ENCODE measurements at regions not wholly inside any gene's neighbourhood (a gene's known extent, or its start where the extent isn't known, plus 50 kb on each side); places are given as distances from the start of the nearest gene placed in this dataset.
"Not testable (repeated sequence)": the region's sequence is repeated elsewhere in the genome, so short reads cannot be mapped to it uniquely, and the experiment has no call there.

DNA sequence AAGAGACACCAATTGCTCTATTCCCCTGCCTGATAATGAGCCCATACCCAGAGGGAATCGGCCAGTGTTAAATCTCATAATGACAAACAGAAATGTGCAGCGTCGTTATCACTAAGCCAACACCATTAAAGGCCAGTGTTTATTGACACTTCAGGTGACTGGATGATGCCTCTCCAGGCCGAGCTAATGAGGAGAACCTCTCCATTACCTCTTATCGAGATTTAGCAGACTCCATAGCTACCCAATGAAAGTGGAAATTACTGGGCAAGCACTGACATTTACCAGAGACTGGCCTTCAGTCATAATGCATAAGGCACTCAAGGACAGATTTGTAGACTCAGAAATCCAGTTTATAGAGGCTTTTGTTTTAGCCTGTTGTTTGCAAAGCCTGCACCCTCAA lies 669.5 kb downstream of the MAFB start:
- no peak for FAIRE-seq

DNA sequence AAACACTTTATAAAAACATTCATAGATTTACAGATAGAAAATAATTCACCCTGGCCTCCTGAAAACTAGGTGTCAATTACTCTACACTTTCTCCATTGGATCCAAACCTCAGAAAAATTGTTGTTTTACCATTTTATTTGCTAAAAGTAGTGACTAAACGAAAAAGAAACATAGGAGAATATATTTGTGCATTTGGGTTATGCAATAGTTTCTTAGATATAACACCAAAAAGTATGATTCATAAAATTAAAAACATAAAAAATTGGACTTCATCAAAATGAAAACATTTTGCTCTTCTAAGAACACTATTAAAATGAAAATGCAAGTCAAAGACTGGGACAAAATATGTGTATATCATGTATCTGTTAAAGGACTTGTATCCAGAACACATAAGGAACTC lies 671.3 kb downstream of the MAFB start:
- FAIRE-seq = no peak

DNA sequence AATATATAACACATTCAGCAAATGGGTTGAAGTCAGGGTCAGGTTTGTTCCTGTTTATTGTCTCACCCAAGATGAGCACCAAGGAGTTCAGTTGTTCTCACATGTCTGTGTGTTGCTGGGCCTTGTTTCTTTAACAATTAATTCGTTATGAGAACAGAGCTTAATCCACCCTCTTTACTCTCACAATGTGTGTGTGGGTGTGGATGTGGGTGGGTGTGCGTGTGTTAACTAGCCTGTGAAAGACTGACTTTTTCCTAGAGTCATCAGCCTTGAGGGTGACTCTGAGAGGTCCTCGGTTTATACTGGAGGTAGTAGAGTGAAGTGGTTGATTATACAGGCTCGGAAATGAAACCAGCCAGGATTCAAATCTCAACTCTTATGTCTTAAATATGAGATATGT lies 672.1 kb downstream of the MAFB start:
- FAIRE-seq = no peak

DNA sequence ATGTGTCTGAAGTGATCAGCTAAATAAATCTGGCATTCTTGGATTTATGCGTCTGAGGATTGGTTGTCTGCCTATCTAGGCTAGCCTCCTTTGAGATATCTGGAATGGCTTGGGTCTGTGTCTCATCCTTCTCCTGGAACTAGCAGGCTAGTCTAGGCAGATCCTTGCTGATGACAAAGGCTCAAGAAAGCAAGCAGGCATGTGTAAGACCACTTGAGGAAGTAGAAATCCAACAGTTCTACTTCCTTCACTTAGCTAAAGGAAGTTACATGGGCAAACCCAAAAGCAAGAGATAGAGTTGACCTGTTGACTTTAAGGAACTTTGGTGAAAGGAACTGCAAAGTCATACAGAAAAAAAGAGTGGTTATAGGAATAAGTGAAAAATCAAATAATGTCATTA lies 672.6 kb downstream of the MAFB start:
- no peak for FAIRE-seq

DNA sequence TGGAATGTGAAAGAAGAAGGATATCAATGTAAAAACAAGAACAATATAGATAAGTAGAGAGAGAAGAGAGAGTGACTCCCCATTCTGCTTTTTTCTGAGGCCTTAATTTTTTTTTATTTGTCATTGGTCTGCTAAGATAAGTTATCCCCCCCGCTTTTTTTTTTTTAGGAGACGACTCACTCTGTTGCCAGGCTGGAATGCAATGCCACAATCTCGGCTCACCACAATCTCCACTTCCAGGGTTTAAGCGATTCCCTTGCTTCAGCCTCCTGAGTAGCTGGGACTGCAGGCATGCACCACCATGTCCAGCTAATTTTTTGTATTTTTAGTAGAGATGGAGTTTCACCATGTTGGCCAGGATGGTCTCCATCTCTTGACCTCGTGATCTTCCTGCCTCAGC lies 677.0 kb downstream of the MAFB start:
- not testable (repeated sequence) for FAIRE-seq

DNA sequence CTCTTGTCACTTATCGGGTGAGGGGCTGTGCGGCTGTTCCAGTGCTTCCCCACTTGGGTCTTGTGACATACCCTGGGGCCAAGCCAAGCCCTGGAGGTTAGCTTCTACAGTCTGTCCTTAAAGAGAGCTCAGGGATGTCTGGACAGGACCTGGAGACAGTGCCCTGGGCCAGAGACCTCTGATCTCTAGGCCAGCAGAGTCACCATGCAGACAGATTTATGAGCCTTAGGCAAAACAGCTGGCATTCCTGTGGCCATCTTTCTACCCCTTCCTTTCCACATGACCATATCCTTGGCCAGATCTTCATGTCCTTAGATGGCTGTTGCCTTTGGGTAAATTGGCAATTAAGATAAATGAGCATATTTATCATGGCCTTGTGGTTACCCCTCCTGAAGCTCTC lies 678.6 kb downstream of the MAFB start:
- no peak for FAIRE-seq

DNA sequence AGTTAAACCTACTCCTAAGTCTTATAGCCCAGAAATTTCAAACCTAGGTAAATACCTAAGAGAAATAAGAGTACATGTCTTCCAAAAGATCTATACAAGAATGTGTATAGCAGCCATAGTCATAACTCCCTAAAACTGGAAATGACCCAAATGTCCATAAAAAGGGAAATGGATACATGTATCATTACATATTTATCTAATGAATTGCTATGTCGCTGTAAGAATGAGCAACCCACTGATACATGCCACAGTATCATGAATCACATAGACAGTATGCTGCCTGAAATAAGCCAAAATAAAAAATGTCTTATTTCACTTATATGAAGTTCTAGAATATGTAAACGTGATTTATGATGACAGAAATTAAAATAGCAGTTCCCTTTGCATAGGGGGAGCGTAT lies 679.5 kb downstream of the MAFB start:
- FAIRE-seq = no peak

DNA sequence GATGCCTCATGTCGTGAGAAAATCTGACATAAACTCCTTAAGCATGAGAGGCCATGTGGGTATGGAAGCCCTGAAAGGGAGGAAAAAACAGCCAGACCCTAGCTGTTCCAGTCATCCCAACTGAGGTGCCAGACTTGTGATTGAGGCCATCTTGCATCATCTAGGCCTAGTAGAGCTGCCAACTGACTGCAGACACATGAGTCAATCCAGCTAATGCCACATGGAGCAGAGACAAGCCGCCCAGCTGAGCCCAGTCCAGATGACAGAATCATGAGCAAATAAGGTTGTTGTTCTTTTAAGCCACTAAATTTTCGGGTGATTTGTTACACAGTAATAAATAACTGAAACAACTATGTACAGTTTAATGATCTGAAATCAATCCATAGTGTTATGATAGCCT lies 680.9 kb downstream of the MAFB start:
- no peak for FAIRE-seq

DNA sequence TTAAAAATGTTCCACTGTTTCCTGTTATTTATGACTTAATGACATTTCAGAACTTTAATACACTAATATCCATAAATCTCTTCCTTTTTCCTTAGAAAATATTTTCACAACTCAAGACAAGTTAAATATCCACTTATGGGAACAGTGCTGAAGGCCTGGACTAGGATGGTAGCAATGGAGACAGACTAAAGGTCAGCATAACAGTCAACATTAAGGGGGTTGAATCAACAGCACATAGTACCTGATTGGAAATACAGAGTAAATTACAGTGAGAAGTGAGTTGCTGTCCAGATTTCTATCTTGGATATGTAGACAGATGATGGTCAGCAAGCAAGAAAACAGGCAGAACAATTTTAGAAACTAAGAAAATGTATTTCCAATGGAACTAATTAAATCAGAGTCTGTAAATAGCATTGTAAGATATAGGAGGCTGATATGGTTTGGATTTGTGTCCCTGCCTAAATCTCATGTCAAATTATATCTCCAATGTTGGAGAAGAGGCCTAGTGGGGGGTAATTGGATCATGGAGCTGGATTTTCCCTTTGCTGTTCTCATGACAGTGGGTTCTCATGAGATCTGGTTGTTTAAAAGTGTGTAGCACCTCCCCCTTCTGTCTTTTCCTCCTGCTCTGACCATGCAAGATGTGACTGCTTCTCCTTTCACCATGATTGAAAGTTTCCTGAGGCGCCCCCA lies 682.7 kb downstream of the MAFB start:
- no peak for FAIRE-seq

DNA sequence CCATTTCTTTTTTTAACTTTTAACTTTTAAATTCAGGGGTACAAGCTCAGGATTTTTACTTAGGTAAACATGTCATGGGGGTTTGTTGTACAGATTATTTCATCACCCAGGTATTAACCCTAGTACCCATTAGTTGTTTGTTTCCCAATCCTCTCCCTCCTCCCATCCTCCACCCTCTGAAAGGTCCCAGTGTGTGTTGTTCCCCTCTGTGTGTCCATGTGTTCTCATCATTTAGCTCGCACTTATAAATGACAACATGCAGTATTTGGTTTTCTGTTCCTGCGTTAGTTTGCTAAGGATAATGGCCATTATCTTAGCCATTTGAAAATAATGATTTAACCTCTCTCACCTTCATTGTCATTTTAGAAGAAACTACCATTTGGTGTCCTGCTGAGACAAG lies 684.9 kb downstream of the MAFB start:
- FAIRE-seq = not testable (repeated sequence)

DNA sequence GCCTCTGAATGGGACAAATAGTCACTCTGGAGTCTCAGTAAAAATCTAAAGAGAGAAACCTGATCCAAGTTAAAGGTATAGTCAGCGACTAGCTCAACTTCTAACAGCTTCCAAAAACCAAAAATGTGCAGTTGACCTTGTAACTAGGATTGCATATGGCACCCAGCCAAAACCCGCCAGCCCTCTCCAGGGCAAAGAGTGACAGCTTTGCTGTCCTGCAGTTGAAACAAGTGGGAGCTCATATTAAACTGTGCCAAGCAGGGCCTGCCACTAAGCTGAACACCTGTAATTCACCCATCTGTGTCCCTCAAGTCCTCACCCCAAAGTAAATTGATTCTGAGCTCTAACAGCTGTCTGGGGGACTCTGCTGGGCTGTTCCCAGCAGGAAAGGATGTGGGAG lies 695.3 kb downstream of the MAFB start:
- no peak for FAIRE-seq

DNA sequence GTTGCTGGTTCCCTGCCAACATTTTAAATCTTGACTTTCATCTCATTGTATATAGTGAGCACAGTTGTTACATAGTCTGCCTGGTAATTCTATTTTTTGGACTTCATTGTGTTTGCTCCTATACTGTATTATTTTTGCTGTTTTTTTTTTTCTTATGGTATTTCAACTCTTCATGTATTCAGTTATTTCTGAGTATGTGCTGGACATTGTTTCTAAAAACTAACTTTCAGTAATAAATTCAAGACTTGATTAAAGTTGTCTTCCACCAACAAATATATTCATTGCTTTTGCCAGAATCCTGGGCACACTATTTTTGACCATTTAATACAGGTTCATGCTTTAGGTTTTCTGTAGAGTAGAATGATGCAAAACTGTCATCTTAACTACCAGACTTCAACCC lies 698.3 kb downstream of the MAFB start:
- FAIRE-seq = no peak

DNA sequence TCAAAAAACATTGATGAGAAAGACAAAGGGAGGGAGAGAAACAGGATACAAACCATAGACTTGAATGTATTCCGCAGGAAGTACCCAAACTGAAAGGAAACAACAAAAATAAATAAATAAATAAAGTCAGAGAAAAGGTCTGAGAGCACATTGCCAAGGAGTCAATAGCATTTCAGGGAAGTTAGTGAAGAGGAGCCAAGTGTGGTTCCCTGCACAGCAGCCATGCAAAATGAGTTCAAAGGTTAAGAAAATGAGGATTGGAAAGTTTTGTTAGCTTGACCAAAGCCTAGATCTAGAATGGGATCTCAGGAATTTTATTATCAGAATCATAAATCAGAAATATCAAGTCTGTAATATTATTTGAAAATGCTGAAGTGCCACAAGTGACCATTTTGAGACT lies 700.0 kb downstream of the MAFB start:
- no peak for FAIRE-seq

DNA sequence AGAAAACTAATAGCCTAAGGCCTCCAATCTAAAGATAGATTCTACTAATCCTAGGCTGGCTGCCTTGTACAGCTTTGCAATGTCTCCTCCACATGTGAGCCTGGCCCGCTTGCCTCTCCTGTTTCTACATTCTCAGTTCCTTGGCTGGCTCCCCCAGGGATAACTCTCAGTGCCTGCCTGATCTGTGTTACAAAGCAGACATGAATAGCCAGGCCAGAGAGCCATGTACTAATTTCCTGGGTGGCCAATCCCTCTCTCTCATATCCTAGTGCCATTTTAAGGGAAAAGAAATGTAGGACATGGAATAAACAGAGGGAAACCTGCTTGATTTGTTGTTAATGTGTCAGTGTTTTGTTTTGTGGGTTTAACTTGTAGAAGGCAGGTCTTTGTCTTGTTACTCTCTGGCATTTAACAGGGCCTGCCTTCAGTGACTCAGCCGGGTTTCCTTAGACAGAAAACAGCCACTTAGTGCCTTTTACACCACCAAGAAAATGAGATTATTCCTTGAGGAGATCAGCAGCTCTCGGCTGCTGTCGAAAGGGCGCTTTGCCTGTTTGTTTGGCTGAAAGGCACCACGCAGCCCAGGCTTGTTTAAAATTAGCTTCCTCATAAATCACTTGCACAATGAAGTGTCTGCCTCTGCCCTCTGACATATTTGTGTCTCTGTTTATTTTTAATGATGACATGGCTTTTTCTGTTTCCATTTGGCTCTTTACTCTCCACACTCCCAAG lies 702.7 kb downstream of the MAFB start:
- no peak for FAIRE-seq

DNA sequence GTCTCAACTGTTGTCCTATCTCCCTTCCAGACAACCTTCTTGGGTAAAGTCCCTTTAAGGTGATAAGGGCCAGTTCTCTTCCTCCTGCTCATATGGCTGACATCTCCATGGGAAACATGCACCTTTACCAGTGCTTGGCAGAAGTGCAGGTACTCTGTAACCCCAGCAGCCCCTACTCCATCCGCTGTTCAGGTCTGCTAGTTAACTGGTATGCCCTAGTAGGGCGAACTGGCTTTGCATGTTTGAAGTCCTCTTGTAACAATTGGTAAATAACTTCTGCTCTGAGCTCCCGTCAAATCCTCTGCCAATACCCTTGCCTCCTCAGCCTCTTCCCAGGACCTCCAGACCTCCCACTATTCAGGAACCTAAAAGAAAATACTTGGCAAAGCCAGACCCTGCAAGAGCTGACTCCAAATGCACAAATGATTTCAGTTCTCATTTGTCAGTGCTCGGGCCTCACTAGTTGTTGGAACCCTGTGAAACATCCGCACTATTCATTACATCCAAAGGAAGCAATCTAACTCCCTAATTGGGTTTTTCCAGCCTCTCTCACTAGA lies 703.7 kb downstream of the MAFB start:
- no peak for FAIRE-seq

DNA sequence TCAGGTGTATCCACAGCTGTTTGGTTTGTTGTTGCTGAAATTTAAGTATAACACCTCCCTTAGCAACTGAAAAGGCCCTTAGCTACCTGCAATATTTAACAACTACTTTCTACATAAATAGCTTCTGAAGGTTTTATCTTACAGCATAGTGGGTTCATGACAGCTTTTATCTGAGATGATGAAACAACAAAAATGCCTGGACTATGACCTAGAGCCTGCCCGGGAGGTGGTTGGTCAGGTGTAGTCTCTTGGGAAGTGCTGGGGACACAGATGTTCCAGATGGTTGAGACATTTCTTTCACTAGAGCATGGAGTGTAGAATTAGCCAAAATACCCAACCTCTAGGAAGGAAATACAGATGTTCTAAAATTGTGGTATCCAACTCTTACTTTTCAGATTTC lies 705.4 kb downstream of the MAFB start:
- no peak for FAIRE-seq

DNA sequence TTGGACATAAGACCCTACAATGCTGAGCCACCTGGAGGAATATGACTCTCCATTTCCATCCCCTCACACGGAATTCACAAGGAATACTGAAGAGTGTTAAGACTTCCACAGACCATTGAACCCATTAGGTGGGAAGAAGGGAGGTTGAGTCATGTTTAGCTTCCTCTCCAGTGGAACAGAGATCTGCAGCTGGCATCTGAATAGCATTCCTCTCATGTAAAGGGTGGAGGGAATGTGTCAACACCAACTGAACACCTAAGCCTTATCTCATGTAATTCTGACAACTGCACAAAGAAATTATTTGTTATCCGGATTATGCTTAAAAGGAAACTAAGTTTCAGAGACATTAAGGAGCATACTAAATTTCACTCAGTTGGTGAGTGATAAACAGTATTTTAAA lies 705.9 kb downstream of the MAFB start:
- no peak for FAIRE-seq

DNA sequence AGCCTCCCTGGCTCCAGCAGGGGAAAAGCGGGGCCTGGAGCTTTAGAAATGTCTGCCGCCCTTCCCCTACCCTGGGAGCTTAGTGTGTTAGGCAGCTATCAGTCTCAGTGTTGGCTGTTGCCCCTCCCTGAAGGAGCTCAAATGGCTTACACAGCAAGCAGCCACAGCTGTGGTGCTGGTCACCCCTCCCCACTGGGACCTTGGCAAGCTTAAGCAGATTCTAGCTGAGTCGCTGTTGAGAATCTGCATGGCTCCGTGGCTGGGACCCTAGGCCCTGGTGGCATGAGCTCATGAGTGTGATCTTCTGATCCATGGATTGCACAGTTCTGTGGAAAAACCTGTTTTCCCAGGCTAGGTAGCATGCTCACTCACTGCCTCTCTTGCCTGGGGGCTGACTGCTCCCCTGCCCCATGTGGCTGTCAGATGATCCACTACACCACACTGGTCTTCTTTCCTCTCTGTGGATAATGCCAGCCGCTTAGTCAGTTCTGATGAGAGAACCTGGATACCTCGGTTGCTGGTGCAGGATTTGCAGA lies 714.0 kb downstream of the MAFB start:
- no peak for FAIRE-seq

DNA sequence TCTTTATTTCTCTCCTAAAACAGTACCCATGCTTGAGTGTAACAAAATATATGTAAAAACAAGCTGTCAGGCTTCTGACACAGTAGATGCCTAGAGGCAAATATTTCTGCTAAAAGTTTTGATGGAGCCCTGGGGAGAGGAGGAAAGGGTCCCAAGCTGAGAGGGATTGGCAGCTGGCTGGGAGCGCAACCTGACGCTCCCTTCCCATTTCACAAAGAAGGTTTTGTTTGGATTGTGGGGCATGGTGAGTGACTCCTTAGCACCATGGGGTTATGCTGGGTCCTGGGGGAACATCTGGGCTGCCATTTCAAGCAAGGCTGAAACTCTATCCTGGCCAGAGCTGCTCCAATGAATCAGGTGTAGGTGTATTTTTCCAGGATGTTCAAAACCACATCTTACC lies 720.5 kb downstream of the MAFB start:
- no peak for FAIRE-seq

DNA sequence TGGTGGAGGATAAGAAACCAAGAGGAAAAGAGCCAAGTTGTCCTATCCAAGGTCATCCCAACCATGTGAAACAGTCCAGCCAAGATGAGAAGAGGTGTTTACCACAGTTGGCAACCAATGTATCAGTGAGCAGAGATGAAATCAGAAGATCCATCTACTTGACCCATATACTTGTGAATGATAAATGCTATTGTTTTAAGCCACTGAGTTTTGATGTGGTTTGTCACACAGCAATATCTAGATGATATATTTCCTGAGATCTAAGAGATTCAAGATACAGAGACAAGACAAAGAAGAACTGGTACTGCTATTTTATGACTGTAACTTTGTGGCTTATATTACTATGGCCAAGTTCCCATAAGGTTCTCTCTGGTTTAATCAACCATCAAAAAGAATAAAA lies 721.2 kb downstream of the MAFB start:
- FAIRE-seq = no peak

DNA sequence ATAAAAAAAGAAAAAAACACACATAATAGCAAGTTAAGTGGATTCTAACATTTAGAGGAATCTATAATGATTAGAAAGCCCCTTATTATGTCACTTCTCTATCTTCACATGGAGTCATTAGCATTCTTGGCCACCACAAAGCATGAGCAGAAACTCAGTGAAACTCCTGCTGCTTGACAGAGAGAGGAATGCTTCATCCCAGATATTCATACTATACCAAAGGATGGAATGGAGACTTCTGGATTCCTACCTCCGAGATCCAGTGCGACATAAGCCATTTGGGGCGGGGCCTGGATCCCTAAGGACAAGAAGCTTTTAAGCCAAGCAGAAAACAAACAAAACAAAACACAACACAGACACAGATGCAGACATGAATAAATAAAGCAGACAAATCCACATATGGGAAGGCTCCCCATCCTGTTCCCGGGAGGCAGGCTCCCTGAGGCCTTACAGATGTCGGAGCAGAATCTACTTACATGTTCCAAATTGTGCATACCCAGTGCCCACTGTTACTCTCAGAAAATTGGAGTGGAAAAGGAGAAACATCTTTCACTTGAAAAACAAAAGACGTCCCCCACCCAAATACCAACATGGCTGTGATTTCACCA lies 727.3 kb downstream of the MAFB start:
- FAIRE-seq = no peak

DNA sequence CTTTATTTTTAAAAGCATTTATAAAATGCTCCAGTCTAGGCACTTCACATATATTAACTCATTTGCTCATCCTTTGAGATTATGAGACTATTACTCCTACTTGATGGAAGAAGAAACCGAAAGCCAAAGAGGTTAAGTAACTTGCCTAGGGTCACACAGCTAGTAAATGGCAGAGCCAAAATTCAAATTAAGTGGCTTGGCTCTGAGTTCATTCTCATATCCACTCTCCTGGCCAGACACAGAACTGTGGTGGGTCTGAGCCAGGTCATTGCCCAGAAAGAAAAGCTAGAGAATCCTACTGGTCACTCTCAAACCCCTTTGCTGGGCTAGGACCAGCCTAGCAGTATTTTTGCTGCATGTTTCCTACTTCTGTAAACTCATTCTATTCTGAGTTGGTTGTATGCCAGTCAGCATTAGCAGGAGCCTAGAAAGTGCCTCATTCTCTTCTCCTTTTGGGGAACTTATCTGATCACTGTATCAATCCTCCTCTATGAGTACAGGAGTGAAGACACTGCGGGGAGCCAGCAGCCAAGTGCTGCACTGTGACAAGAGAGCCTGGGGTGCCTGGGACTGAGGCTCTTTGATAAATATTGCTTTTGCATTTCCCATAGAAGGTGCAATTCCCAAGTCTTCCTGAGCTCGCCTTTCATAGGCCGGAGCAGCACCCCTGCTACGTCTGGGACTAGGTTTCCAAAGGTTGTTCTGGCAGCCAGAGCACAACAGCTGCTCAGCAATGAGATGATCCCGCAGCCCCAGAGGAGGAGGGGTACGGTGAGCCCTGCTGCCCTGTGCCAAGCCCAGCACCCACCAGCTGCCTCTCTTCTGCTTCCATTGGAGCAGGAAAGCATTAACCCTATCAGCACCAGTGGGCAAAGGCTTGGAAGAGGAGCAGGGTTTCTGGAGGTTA lies 728.3 kb downstream of the MAFB start:
- no peak for FAIRE-seq

DNA sequence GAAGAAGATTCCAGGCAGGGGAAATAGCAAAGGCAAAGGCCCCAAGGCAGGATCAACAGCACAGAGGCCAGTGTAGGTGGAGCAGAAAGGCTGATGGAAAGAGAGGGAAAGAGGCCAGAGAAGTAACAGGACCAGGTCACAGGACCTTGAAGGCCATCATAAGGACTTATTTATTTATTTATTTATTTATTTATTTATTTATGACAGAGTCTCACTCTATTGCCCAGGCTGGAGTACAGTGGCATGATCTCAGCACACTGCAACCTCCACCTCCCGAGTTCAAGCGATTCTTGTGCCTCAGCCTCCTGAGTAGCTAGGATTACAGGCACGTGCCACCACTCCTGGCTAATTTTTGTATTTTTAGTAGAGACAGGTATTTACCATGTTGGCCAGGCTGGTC lies 731.1 kb downstream of the MAFB start:
- FAIRE-seq = not testable (repeated sequence)
